HCT116 (cell line): ENCODE measurements at regions not wholly inside any gene's neighbourhood (a gene's known extent, or its start where the extent isn't known, plus 50 kb on each side); places are given as distances from the start of the nearest gene placed in this dataset.

Source experiments
- ATAC-seq: fragments of 200-7000 bp; cut with Tn5 transposase; 2 replicates; pipeline ENCODE4 v1.9.1; 2020; ENCODE audit warnings: mild to moderate bottlenecking, moderate library complexity
- BruUV-seq: library from RNA; stranded (reverse); fragments of 400-500 nt; replicated peaks from 2 replicates; lab custom pipeline; 2021; lab: Mats Ljungman, UMichigan
- CTCF ChIA-PET: fragments of 300-600 bp; sonication (Branson Sonifier 250); formaldehyde crosslinking; loops from one replicate; lab custom pipeline; 2021; ENCODE audit warnings: antibody characterized with exemption; lab: Charles Lee
- POLR2A ChIA-PET: fragments of 300-600, 350-600 bp; sonication (Branson Sonifier 250); formaldehyde crosslinking; loops from one replicate; lab custom pipeline; 2021; ENCODE audit warnings: antibody characterized with exemption; lab: Charles Lee
- RAD21 ChIA-PET, 2 experiments: fragments of 300-600 bp; sonication (Branson Sonifier 250); formaldehyde crosslinking; loops; one replicate each; lab custom pipeline; 2023; ENCODE audit warnings: low total read pairs in 2 of 2; ENCODE audit not compliant: uncharacterized antibody in 2 of 2, unreplicated experiment in 2 of 2, low non-redundant PET in 1 of 2; lab: Charles Lee
- DNase-seq: peaks from one replicate; pipeline ENCODE4 v3.0.0-alpha.2; 2010; ENCODE audit warnings: low read depth, low spot score
- H2AFZ ChIP-seq: fragments of 200-600 bp; shearing (Covaris generic), sonication (generic); 2 replicates; pipeline ENCODE4 v1.6.1; 2017; ENCODE audit warnings: low read depth, mixed run types, mixed read lengths, antibody characterized with exemption, low read length; ENCODE audit not compliant: poor library complexity, severe bottlenecking
- H3K27ac ChIP-seq: 2 replicates; pipeline ENCODE4 v1.5.1; 2012; ENCODE audit warnings: low read depth, low read length
- H3K27me3 ChIP-seq: fragments of 200-600 bp; sonication (generic); 2 replicates; pipeline ENCODE4 v1.6.1; 2016; ENCODE audit warnings: mixed run types, low read length, mixed read lengths; ENCODE audit not compliant: insufficient read depth
- H3K36me3 ChIP-seq, 2 experiments: fragments of 200-500 bp in 1 of 2; fragments of 200-600 bp in 1 of 2; sonication (Bioruptor generic) in 1 of 2; sonication (generic) in 1 of 2; 2 replicates each; pipeline versions ENCODE4 v1.5.1 to v1.6.1; 2014 to 2016; ENCODE audit warnings: low read length in 2 of 2, inconsistent platforms in 1 of 2, mixed read lengths in 1 of 2, mixed run types in 1 of 2; ENCODE audit not compliant: insufficient read depth in 2 of 2, control insufficient read depth in 1 of 2
- H3K4me1 ChIP-seq, 2 experiments: fragments of 200-600 bp in 1 of 2; sonication (generic) in 1 of 2; 2 replicates each; pipeline versions ENCODE4 v1.5.1 to v1.6.1; 2012 to 2017; ENCODE audit warnings: low read length in 2 of 2, inconsistent platforms in 1 of 2, mild to moderate bottlenecking in 1 of 2, mixed read lengths in 1 of 2, mixed run types in 1 of 2, moderate library complexity in 1 of 2; ENCODE audit not compliant: insufficient read depth in 2 of 2, control insufficient read depth in 1 of 2
- H3K4me2 ChIP-seq: fragments of 200-600 bp; sonication (generic); 2 replicates; pipeline ENCODE4 v1.6.1; 2017; ENCODE audit warnings: mixed run types, low read length, mixed read lengths
- H3K4me3 ChIP-seq, 2 experiments: fragments of 200-600 bp in 1 of 2; sonication (generic) in 1 of 2; replicated peaks in 1 of 2; 2 replicates each; pipeline ENCODE4 v1.5.1; 2011 to 2016; ENCODE audit warnings: low read length in 2 of 2, control low read depth in 1 of 2, low read depth in 1 of 2, mild to moderate bottlenecking in 1 of 2, mixed read lengths in 1 of 2, mixed run types in 1 of 2
- H3K79me2 ChIP-seq: fragments of 200-600 bp; sonication (generic); 2 replicates; pipeline ENCODE4 v1.6.1; 2017; ENCODE audit warnings: mild to moderate bottlenecking, mixed run types, low read length, moderate library complexity, mixed read lengths; ENCODE audit not compliant: insufficient read depth
- H3K9ac ChIP-seq: fragments of 200-600 bp; sonication (generic); 2 replicates; pipeline ENCODE4 v1.6.1; 2016; ENCODE audit warnings: low read length, mixed read lengths
- H3K9me2 ChIP-seq: fragments of 200-600 bp; sonication (generic), shearing (Covaris generic); 2 replicates; pipeline ENCODE4 v1.6.1; 2017; ENCODE audit warnings: mixed run types, mild to moderate bottlenecking, moderate library complexity; ENCODE audit not compliant: insufficient read depth
- H3K9me3 ChIP-seq, 2 experiments: fragments of 200-500 bp in 1 of 2; fragments of 200-600 bp in 1 of 2; sonication (Bioruptor generic) in 1 of 2; sonication (generic) in 1 of 2; 2 replicates each; pipeline ENCODE4 v1.6.1; 2014 to 2017; ENCODE audit warnings: low read length in 2 of 2, mixed read lengths in 2 of 2, inconsistent platforms in 1 of 2, low read depth in 1 of 2, mild to moderate bottlenecking in 1 of 2, mixed run types in 1 of 2, moderate library complexity in 1 of 2; ENCODE audit not compliant: control insufficient read depth in 1 of 2, insufficient read depth in 1 of 2
- H4K20me1 ChIP-seq: fragments of 200-600 bp; sonication (generic), shearing (Covaris generic); 2 replicates; pipeline ENCODE4 v1.6.1; 2017; ENCODE audit warnings: mixed run types, mild to moderate bottlenecking, moderate library complexity; ENCODE audit not compliant: insufficient read depth
- CBX3 ChIP-seq: IDR thresholded peaks from 2 replicates; pipeline ENCODE4 v1.6.1; 2012; ENCODE audit warnings: low read depth
- CEBPB ChIP-seq: IDR thresholded peaks from 2 replicates; pipeline ENCODE4 v1.6.1; 2012; ENCODE audit warnings: low read depth
- EGR1 ChIP-seq: IDR thresholded peaks from 2 replicates; pipeline ENCODE4 v1.6.1; 2012; ENCODE audit warnings: low read depth
- ELF1 ChIP-seq: IDR thresholded peaks from 2 replicates; pipeline ENCODE4 v1.6.1; 2012; ENCODE audit warnings: low read depth, borderline replicate concordance
- EZH2 ChIP-seq: fragments of 200-600 bp; sonication (generic); IDR thresholded peaks from 2 replicates; pipeline ENCODE4 v1.6.1; 2017; ENCODE audit warnings: antibody characterized with exemption, mixed run types
- EZH2phosphoT487 ChIP-seq: fragments of 200-600 bp; IDR thresholded peaks from 2 replicates; pipeline ENCODE4 v1.6.1; 2018; ENCODE audit warnings: antibody characterized with exemption, borderline replicate concordance
- FOSL1 ChIP-seq: IDR thresholded peaks from 2 replicates; pipeline ENCODE4 v1.6.1; 2012; ENCODE audit warnings: low read depth
- JUND ChIP-seq: IDR thresholded peaks from 2 replicates; pipeline ENCODE4 v1.6.1; 2012
- MAX ChIP-seq: IDR thresholded peaks from 2 replicates; pipeline ENCODE4 v1.6.1; 2012
- POLR2A ChIP-seq: IDR thresholded peaks from 2 replicates; pipeline ENCODE4 v1.7.0; 2011; ENCODE audit warnings: borderline replicate concordance; ENCODE audit not compliant: insufficient read depth, insufficient read length; ENCODE audit errors: extremely low read depth
- POLR2AphosphoS5 ChIP-seq: IDR thresholded peaks from 2 replicates; pipeline ENCODE4 v1.6.1; 2011; ENCODE audit warnings: mild to moderate bottlenecking, low read depth, low read length, moderate library complexity
- RAD21 ChIP-seq: IDR thresholded peaks from 2 replicates; pipeline ENCODE4 v1.6.1; 2012; ENCODE audit warnings: low read depth, mild to moderate bottlenecking
- REST ChIP-seq: IDR thresholded peaks from 2 replicates; pipeline ENCODE4 v1.6.1; 2012; ENCODE audit warnings: low read depth
- SIN3A ChIP-seq: IDR thresholded peaks from 2 replicates; pipeline ENCODE4 v1.6.1; 2012; ENCODE audit warnings: low read depth
- SP1 ChIP-seq: IDR thresholded peaks from 2 replicates; pipeline ENCODE4 v1.6.1; 2012; ENCODE audit warnings: low read depth
- SRF ChIP-seq: IDR thresholded peaks from 2 replicates; pipeline ENCODE4 v1.6.1; 2012; ENCODE audit warnings: low read depth
- TCF7L2 ChIP-seq: IDR thresholded peaks from 2 replicates; pipeline ENCODE4 v1.7.0; 2011; ENCODE audit warnings: borderline replicate concordance, inconsistent platforms; ENCODE audit not compliant: insufficient read depth, insufficient read length; ENCODE audit errors: extremely low read depth
- YY1 ChIP-seq: IDR thresholded peaks from 2 replicates; pipeline ENCODE4 v1.6.1; 2011; ENCODE audit warnings: low read length, low read depth, moderate library complexity, mild to moderate bottlenecking; ENCODE audit not compliant: insufficient replicate concordance; ENCODE audit errors: extremely low read depth
- ZFX ChIP-seq: fragments of 450-650 bp; IDR thresholded peaks from 2 replicates; pipeline ENCODE4 v1.6.1; 2017
- ZNF274 ChIP-seq: fragments of 200-500 bp; sonication (Bioruptor generic); IDR thresholded peaks from 2 replicates; pipeline ENCODE4 v1.6.1; 2014; ENCODE audit warnings: mild to moderate bottlenecking, low read depth, low read length, inconsistent platforms
- intact Hi-C: fragments of 100-400 bp; cut with micrococcal nuclease; formaldehyde crosslinking; loops from 2 replicates; pipeline ENCODE4 v1.10.0; 2022

- no peak for DNase-seq
- H3K27ac ChIP-seq = no peak overlapping the region
- no peak overlapping the region for H3K9ac ChIP-seq
- no peak overlapping the region for H3K4me2 ChIP-seq
- no peaks in the 10 kb centered on the region for H3K27me3 ChIP-seq
- H3K36me3 ChIP-seq = no peaks in the 10 kb centered on the region
- CTCF ChIA-PET = no interaction called here
- H2AFZ ChIP-seq = no peak overlapping the region
- H3K79me2 ChIP-seq = no peaks in the 10 kb centered on the region
- H3K9me2 ChIP-seq = no peaks in the 10 kb centered on the region
- RAD21 ChIA-PET = no interaction called here
- H4K20me1 ChIP-seq = no peaks in the 10 kb centered on the region
- intact Hi-C loops = no loop called here
- POLR2A ChIA-PET = no interaction called here
- no peak overlapping the region for H3K4me3 ChIP-seq
- H3K9me3 ChIP-seq = no peaks in the 10 kb centered on the region
- H3K4me1 ChIP-seq = no peaks in the 10 kb centered on the region
- no peak for TF ChIP-seq SP1
- TF ChIP-seq RAD21 = no peak
- TF ChIP-seq ZFX = no peak
- TF ChIP-seq YY1 = no peak
- no peak for TF ChIP-seq CBX3
- TF ChIP-seq JUND = no peak
- TF ChIP-seq EZH2 = no peak
- TF ChIP-seq ELF1 = no peak
- TF ChIP-seq, all 23 proteins: peak for 0
- no TSS peak for BruUV-seq
- no peak for ATAC-seq
Measured at GRCh38 chr2:228841877-228842276, 429.2 kb downstream of the PID1 start.

GRCh38 chr2:228841475-228841874 is 429.6 kb downstream of the PID1 start:
- Histone ChIP-seq H3K27ac (no peak overlapping the region), H3K4me1 (no peaks in the 10 kb centered on the region), H3K9me3 (no peaks in the 10 kb centered on the region), H2AFZ (no peak overlapping the region), H3K36me3 (no peaks in the 10 kb centered on the region), H3K9ac (no peak overlapping the region), H3K27me3 (no peaks in the 10 kb centered on the region), H3K79me2 (no peaks in the 10 kb centered on the region), H4K20me1 (no peaks in the 10 kb centered on the region), H3K4me2 (no peak overlapping the region), H3K9me2 (no peaks in the 10 kb centered on the region), H3K4me3 (no peak overlapping the region)
- DNase-seq (no peak), ATAC-seq (no peak)
- no TSS peak for BruUV-seq
- POLR2A ChIA-PET = no interaction called here
- intact Hi-C loops = no loop called here
- RAD21 ChIA-PET = no interaction called here
- CTCF ChIA-PET = no interaction called here
- TF ChIP-seq MAX (no peak), SRF (no peak), JUND (no peak), ZNF274 (no peak), SIN3A (no peak), YY1 (no peak), REST (no peak), CEBPB (no peak), EGR1 (no peak), EZH2 (no peak), SP1 (no peak), RAD21 (no peak), FOSL1 (no peak), POLR2A (no peak), POLR2AphosphoS5 (no peak), TCF7L2 (no peak), ZFX (no peak), CBX3 (no peak), EZH2phosphoT487 (no peak)
